WTC11 (cell line): ENCODE measurements at regions not wholly inside any gene's neighbourhood (a gene's known extent, or its start where the extent isn't known, plus 50 kb on each side); places are given as distances from the start of the nearest gene placed in this dataset.

Experiments used
- AFF4 ChIP-seq: sonication (generic); formaldehyde crosslinking; IDR thresholded peaks from 2 replicates; pipeline ENCODE4 v1.8.1; 2023; ENCODE audit warnings: mild to moderate bottlenecking, missing genetic modification reagents, borderline replicate concordance
- ATF3 ChIP-seq: sonication (generic); formaldehyde crosslinking; conservative IDR thresholded peaks from 2 replicates; pipeline ENCODE4 v1.8.1; 2022; ENCODE audit warnings: mild to moderate bottlenecking, missing genetic modification reagents
- CTCF ChIP-seq: fragments of 200-600 bp; IDR thresholded peaks from 2 replicates; pipeline ENCODE4 v1.8.0; 2022; ENCODE audit warnings: antibody characterized with exemption
- ESRRA ChIP-seq: sonication (generic); formaldehyde crosslinking; IDR thresholded peaks from 2 replicates; pipeline ENCODE4 v1.8.1; 2022; ENCODE audit warnings: mild to moderate bottlenecking, missing genetic modification reagents, borderline replicate concordance
- GTF2I ChIP-seq: fragments of 250-450 bp; sonication (Bioruptor Pico); conservative IDR thresholded peaks from 2 replicates; pipeline ENCODE4 v1.4.0; 2021; ENCODE audit warnings: mild to moderate bottlenecking

GRCh38 chr18:4691836-4692235 lies 236.7 kb upstream of the DLGAP1 start:
- no peak for TF ChIP-seq AFF4
- TF ChIP-seq CTCF, result no peak
- no peak for TF ChIP-seq ESRRA (CRISPR knock-in tag)
- TF ChIP-seq GTF2I (CRISPR knock-in tag), result no peak
- no peak for TF ChIP-seq ATF3 (CRISPR knock-in tag)
